ENCODE measurements at regions not wholly inside any gene's neighbourhood (a gene's known extent, or its start where the extent isn't known, plus 50 kb on each side); places are given as distances from the start of the nearest gene placed in this dataset.
"Not testable (repeated sequence)": the region's sequence is repeated elsewhere in the genome, so short reads cannot be mapped to it uniquely, and the experiment has no call there.

- no peak for DNase-seq
- Mint-ChIP-seq H3K27me3 (no peaks in the 10 kb centered on the region), H3K36me3 (no peaks in the 10 kb centered on the region), H3K4me1 (peaks cover 16% of the 10 kb centered on the region), H3K27ac (no peak overlapping the region), H3K9me3 (no peaks in the 10 kb centered on the region), H3K4me3 (no peak overlapping the region)
- CTCF ChIA-PET, result interaction anchor here (1.1 kb wide), 1 partner anchor 324 kb away, joined by 3 read pairs; no protein-coding TSS in a partner anchor
These were observed 60.3 kb upstream of the DNAJC10 start for GRCh38 chr2:182655750-182656149.

GRCh38 chr2:182664212-182664611 lies 51.8 kb upstream of the DNAJC10 start:
- Mint-ChIP-seq H3K36me3 (no peaks in the 10 kb centered on the region), H3K27me3 (peaks cover 9% of the 10 kb centered on the region), H3K4me1 (no peaks in the 10 kb centered on the region), H3K9me3 (no peaks in the 10 kb centered on the region), H3K4me3 (no peak overlapping the region), H3K27ac (no peak overlapping the region)
- CTCF ChIA-PET, result no interaction called here
- DNase-seq, result no peak

- CTCF ChIA-PET, result interaction anchor here (0.6 to 2.8 kb wide), 2 partner anchors 21 to 315 kb away, joined by 3 to 45 read pairs; no protein-coding TSS in a partner anchor
These were observed 50.6 kb upstream of the DNAJC10 start for GRCh38 chr2:182665500-182665899.

More at GRCh38 chr2:182665500-182665899, 50.6 kb upstream of the DNAJC10 start:
- H3K27ac Mint-ChIP-seq, H3K9me3 Mint-ChIP-seq, DNase-seq, H3K4me3 Mint-ChIP-seq, H3K4me1 Mint-ChIP-seq, H3K27me3 Mint-ChIP-seq, H3K36me3 Mint-ChIP-seq: not testable (repeated sequence)
